CD4-positive, alpha-beta T cell treated with Interleukin-21 for 1 hour (primary cell): ENCODE measurements at regions not wholly inside any gene's neighbourhood (a gene's known extent, or its start where the extent isn't known, plus 50 kb on each side); places are given as distances from the start of the nearest gene placed in this dataset.

Experiments used
- DNase-seq: peaks from one replicate; pipeline ENCODE4 v3.0.0-alpha.2; 2020

DNA sequence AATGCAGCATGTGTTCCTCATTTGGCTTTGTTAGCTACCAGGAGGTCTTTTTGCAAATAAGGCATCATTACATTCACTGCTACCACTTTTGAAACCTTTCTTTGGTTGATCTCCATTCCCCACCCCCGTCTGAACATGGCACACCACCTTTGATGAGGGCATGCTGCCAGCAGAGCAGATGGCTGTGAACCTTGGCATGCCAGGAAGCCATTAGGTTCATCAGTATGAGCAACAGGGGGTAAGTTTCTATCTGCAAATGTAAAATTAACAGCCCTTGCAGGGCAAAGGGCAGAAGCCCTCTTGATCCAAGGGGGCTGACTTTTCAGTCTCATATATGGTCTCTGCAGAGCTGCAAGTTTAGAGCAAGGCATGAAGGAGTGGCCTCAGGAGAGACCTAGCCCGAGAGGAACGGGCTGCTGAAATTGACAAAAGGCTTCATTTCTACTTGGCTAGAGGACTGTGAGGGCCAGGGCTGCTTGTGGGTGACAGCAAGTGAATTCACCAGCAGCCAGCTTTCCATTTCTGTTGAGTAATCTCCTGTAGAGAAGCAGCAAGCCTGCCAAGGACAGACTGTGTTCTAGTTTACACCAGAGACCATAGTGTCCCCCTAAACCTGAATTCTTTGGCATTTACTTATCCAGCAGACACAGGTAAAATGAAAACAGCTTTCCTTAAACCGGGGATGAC is 127.9 kb downstream of the ZNF326 start:
- DNase-seq = no peak

DNA sequence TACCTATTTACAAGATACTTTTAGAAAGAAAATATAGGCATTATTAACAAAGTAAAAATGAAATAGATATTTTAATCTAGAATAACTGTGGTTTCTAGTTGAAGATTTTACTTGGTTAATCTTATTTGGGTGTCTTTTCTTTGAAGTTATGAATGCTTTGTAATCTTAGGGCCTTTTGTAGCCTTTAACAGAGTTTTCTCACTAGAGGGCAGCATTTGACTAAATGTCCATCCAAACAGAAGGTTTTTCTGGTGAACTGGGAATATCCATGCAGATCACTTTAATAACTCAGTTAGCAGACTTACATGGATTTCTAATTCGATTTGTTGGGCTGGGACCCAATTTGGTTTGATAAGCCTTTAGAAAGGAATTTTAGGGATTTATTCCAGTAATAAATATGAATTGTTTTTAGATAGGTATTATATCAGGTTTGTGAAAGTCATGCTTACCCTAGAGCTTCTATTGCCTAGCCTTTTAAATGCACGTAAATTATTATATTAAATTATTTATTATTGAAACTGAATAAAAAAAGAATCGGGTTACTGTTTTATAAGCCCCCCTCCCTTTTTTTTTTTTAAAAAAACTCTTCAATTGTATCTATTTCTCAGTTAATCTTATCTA is 119.7 kb downstream of the ZNF326 start:
- peak; percentile 18 for DNase-seq

DNA sequence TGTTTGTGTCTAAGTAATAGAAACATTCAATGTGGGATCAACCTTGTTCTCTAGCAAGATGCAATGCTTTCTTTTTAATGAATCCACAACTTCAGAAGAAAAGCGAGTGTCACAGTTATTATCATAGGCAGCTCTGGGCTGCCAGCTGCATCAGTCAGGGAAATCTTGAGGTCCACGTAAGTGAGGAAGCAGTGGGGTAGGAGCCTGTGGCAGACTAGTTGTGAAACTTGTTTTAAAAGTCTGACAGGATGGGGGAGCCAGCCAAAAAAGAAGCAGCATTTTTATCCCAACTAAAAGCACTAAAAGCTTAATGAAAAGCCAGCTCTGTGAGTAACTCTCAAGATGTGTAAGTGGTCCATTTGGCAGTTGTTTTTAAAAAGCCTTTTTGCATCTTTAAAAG is 113.1 kb downstream of the ZNF326 start:
- DNase-seq = no peak

DNA sequence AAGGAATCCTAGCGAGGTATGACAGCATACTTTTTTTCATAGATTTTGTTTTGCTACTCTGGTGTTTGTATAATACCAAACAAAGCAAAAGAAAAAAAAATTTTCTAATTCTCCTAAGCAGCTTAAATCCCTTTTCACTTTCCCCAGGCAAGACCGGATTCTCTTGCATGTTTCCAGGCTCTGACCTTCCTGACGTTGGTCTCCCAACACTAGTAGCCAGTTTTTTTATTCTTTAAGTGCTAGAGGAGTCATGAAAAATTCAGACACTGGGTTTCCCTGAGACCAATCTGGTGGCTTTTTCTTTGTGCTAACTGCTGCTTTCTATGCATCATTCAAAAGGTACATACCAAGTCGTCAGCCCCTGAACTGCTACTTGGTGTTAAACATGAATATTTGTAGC is 111.4 kb downstream of the ZNF326 start:
- DNase-seq = no peak

DNA sequence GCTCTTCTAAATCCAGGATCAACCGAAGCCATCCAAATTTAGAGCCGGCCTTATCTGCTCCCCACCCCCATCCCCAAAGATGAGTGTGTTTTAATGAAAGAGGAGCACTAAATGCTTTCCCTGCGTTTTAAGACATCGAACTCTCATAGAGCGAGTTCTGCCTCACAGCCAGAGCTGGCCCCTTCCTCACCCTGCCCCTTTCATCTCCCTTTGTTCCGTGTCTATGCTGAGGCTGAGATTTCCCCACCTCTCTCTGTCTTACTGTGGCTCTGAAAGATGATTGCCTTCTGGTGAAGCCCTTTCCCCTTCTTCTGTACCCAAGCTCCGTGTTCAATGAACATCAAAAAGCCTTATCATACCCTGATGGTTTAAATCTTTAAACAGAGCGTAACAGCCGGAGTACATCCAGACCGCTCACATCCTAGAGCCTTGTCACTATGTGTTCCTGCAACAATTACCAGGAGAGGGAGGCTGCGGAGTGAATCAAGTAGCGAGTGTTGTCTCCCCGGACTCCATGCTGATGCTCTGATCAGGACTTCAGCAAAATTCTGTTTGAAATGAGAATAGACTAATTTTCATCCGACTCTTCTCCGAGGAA is 110.1 kb downstream of the ZNF326 start:
- no peak for DNase-seq

DNA sequence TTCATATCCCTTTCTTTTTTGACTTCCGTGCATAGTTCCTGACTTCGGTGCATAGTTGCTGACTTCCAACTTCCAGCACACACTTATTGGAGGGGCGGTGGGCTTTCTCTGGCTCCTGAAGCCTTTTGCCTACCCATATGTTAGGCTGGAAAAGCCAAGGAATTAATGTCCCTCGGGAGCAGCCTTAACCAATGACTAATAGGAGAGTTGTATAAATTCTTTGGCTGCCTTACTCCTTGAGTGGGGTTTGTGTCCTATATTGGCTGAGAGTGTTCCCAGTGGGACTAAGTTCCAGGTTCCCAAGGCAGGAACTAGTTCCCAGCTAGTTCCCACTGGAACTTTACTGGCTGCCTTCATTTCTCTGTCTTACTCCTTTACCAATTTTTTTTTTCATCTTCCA is 105.7 kb downstream of the ZNF326 start:
- DNase-seq = no peak

DNA sequence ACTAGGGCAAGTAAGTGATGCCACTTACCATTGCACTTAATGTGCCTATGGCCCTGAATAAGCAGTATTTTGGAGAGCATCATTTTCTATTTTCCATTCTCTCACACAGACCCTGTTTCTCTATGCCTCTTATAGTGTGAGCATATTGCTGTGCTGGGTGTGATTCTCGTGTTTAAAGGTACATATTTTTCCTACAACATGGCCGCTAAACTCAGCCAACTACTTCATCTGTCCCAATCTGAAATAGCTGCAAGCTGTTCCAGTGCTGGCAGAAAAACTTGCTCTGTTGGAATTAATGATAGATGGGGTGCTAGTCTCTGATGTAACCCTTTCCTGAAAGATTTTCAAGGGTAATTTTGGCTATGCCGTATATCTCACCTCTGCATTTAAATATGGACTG is 97.5 kb downstream of the ZNF326 start:
- no peak for DNase-seq
